ENCODE measurements at regions not wholly inside any gene's neighbourhood (a gene's known extent, or its start where the extent isn't known, plus 50 kb on each side); places are given as distances from the start of the nearest gene placed in this dataset.

DNA sequence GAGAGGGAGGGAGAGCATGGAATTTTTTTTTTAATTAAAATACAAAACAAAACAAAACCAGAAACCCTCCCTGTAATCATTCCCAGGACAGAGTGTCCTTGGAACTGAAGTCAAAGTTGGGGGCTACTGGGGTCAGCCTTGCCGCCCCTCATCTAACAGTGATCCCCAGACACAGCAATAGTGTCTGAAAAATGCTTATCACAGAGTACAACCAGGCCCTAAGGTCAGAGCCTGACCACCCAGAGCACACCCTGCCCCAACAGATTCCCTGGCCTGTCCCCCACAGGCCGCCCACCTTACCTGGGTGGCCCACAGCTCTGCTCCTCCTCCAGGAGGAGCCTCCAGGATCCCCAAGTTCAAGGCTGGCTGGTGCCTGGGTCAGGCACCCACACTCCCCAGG, 101.6 kb upstream of the LINGO1 start:
- no peak for DNase-seq
- H3K36me3 ChIP-seq (ENCODE audit: control insufficient read depth, insufficient read depth, low read length): no peaks in the 10 kb centered on the region
- WGBS (ENCODE audit: insufficient coverage): 65% methylated on average over 2 of the region's 2 CpGs
- H3K4me3 ChIP-seq (ENCODE audit: low read length): no peak overlapping the region
- H3K9me3 ChIP-seq (replicated peaks; ENCODE audit: control insufficient read depth, low read depth, low read length): no peaks in the 10 kb centered on the region
- no peak overlapping the region for H3K27ac ChIP-seq (ENCODE audit: low read length)
- peaks cover 1% of the 10 kb centered on the region for H3K27me3 ChIP-seq (ENCODE audit: control insufficient read depth, insufficient read depth, low read length)
- H3K4me1 ChIP-seq (ENCODE audit: control insufficient read depth, insufficient read depth, low read length): peaks cover 7% of the 10 kb centered on the region

DNA sequence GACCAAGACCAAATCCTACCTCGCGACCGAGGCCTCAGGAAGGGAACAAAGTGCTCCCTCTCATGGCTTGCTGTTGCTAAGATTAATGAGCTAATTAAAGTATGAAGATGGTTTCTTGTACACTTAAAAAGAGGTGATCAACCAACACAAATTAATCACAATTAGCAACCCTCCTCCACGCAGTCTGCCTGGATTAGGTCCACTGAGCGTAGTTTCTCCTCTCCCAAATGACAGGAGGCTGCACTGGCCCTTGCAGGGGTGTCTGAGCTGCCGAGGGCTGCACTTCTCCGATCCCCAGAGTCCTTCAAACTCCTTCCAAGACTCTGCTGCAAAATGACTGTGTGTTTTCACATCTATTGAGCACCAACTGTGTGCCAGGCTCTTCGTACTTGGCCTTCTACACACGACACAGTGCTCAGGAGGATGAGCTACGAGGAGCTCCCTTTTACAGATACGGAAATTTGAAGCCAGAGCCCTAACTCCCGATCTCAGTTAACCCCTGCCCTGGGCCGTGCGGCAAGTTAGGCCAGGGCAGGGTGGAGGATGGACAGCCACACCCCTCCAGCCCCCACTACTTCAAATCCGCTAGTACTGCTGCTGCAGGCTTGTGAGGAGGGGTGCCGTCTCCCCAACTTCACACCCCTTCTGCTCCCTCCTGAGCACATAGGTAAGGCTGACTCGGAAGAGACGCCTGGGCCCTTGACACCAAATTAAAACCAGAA, 101.0 kb upstream of the LINGO1 start:
- H3K9me3 ChIP-seq (replicated peaks; ENCODE audit: control insufficient read depth, low read depth, low read length): no peaks in the 10 kb centered on the region
- H3K36me3 ChIP-seq (ENCODE audit: control insufficient read depth, insufficient read depth, low read length): no peaks in the 10 kb centered on the region
- no peak overlapping the region for H3K4me3 ChIP-seq (ENCODE audit: low read length)
- no peak overlapping the region for H3K27ac ChIP-seq (ENCODE audit: low read length)
- H3K27me3 ChIP-seq (ENCODE audit: control insufficient read depth, insufficient read depth, low read length): no peaks in the 10 kb centered on the region
- DNase-seq: no peak
- H3K4me1 ChIP-seq (ENCODE audit: control insufficient read depth, insufficient read depth, low read length): peaks cover 5% of the 10 kb centered on the region
- WGBS (ENCODE audit: insufficient coverage): 58% methylated on average over 12 of the region's 18 CpGs

DNA sequence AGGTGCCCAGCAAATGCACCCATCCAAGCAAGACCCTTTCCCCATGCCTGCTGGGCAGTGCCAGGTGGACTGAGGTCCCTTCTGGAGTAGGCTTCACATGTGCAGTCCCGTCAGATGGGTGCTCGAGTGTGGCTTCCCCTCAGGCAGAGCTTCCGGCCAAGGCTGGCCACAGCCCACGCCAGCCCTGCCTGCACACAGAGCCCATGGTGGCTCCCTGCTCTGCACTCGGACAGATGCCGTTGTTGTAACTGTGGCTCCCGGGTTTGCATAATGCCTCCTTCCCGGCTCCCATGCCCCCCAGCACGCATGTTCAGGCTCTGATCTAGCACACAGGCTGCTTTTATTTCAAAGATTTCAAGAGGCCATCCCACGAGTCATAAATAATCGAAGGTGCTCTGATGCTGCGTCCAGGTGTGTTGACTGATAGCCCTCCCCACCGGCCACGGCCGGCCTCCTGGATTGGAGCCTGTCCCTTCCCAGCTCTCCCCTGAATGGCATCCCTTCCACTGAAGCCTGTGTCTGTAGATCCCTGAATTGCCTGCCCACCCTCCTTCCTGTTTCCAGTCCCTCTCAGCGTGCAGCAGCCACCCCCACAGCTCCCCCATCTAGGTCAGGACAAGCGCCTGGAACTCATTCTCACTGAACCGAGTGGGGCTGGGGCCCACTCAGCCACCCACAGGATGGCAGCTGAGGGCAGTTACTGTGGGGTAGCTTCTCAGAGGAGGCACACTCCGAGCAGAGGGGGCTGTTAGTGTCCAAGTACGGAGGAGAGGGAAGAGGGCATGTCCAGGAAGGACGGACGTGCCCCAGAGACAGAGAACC, 100.0 kb upstream of the LINGO1 start:
- Histone ChIP-seq H3K27me3 (ENCODE audit: control insufficient read depth, insufficient read depth, low read length) (no peaks in the 10 kb centered on the region), H3K36me3 (ENCODE audit: control insufficient read depth, insufficient read depth, low read length) (no peaks in the 10 kb centered on the region), H3K4me1 (ENCODE audit: control insufficient read depth, insufficient read depth, low read length) (peaks cover 5% of the 10 kb centered on the region), H3K4me3 (ENCODE audit: low read length) (no peak overlapping the region), H3K27ac (ENCODE audit: low read length) (no peak overlapping the region), H3K9me3 (replicated peaks; ENCODE audit: control insufficient read depth, low read depth, low read length) (no peaks in the 10 kb centered on the region)
- 49% methylated on average over 18 of the region's 22 CpGs for WGBS (ENCODE audit: insufficient coverage)
- DNase-seq: no peak

DNA sequence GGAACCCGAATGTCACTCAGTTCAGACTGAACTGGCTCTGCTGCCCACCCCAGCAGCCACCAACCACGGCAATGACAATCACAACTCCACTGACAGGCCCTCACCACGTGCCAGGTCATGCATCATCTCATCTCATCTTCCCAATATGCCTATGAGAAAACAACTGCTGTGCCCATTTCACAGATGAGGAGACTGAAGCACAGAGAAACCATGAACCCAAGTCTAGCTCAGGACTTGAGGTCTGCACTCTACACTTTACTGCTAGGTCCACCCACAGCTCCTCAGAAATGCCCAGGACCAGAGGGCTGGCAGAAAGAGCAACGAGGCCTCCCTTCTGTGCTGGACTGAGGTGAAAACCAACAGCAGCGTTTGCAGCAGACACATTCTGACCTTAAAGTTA, 99.2 kb upstream of the LINGO1 start:
- Histone ChIP-seq H3K9me3 (replicated peaks; ENCODE audit: control insufficient read depth, low read depth, low read length) (no peaks in the 10 kb centered on the region), H3K27ac (ENCODE audit: low read length) (no peak overlapping the region), H3K4me3 (ENCODE audit: low read length) (no peak overlapping the region), H3K36me3 (ENCODE audit: control insufficient read depth, insufficient read depth, low read length) (no peaks in the 10 kb centered on the region), H3K27me3 (ENCODE audit: control insufficient read depth, insufficient read depth, low read length) (no peaks in the 10 kb centered on the region), H3K4me1 (ENCODE audit: control insufficient read depth, insufficient read depth, low read length) (peaks cover 5% of the 10 kb centered on the region)
- DNase-seq: no peak
- 79% methylated on average over 4 of the region's 5 CpGs for WGBS (ENCODE audit: insufficient coverage)

DNA sequence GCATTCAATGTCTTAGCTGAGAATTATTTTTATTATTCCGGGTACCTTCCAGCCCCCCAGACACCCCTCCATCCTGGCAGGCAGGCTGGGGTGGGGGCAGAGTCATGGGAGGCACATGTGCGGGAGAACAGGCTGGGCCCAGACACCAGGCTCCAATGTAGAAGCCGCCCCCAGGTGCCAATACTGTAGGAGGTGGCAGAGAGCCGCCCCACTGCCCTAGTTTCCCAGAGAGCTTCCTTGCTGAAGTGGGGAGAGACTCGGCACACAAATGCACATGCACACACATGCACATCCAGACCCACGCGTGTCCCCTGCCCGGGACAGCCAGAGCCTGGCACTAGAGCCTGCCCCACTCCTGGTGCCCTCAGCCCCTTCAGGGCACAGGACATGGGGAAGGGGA, 98.4 kb upstream of the LINGO1 start:
- no peaks in the 10 kb centered on the region for H3K9me3 ChIP-seq (replicated peaks; ENCODE audit: control insufficient read depth, low read depth, low read length)
- no CpG with 5 or more reads among the region's 8 CpGs for WGBS (ENCODE audit: insufficient coverage)
- H3K27me3 ChIP-seq (ENCODE audit: control insufficient read depth, insufficient read depth, low read length): no peaks in the 10 kb centered on the region
- H3K4me1 ChIP-seq (ENCODE audit: control insufficient read depth, insufficient read depth, low read length): peaks cover 5% of the 10 kb centered on the region
- H3K4me3 ChIP-seq (ENCODE audit: low read length): no peak overlapping the region
- DNase-seq: no peak
- H3K27ac ChIP-seq (ENCODE audit: low read length): no peak overlapping the region
- H3K36me3 ChIP-seq (ENCODE audit: control insufficient read depth, insufficient read depth, low read length): no peaks in the 10 kb centered on the region

DNA sequence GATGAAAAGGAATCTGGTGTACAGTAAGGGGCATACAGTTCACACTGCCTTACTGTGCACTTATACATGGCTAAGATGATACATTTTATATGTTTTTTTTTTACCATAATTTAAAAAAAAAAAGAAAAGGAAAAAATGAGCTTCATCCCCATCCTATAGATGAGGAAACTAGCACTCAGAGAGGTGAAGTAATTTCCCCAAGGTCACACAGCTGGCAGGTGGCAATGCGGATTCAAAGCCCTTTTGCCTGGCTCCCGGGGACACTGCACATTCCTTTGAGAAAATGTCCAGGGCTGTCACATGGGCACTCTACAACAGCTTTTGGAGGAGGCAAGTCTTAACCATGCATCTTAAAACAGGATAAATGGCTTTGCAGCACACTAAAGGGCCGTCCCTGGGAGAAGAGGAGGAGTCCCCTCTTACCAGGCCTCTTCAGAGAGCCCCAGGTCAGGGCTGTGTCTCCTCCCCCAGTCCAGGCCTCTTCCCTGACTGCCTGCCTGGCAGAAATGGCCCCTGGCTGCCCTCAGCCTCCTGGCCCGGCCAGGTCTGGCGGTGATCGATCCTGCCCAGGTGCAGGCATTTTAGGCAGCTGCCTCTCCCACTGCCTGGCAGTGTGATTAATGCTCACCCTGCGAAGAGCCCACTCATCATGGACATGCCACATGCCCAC, 95.1 kb upstream of the LINGO1 start:
- no peak for DNase-seq
- H3K36me3 ChIP-seq (ENCODE audit: control insufficient read depth, insufficient read depth, low read length): no peaks in the 10 kb centered on the region
- no peak overlapping the region for H3K27ac ChIP-seq (ENCODE audit: low read length)
- peaks cover 5% of the 10 kb centered on the region for H3K4me1 ChIP-seq (ENCODE audit: control insufficient read depth, insufficient read depth, low read length)
- 56% methylated on average over 7 of the region's 7 CpGs for WGBS (ENCODE audit: insufficient coverage)
- H3K27me3 ChIP-seq (ENCODE audit: control insufficient read depth, insufficient read depth, low read length): no peaks in the 10 kb centered on the region
- H3K4me3 ChIP-seq (ENCODE audit: low read length): no peak overlapping the region
- H3K9me3 ChIP-seq (replicated peaks; ENCODE audit: control insufficient read depth, low read depth, low read length): no peaks in the 10 kb centered on the region

DNA sequence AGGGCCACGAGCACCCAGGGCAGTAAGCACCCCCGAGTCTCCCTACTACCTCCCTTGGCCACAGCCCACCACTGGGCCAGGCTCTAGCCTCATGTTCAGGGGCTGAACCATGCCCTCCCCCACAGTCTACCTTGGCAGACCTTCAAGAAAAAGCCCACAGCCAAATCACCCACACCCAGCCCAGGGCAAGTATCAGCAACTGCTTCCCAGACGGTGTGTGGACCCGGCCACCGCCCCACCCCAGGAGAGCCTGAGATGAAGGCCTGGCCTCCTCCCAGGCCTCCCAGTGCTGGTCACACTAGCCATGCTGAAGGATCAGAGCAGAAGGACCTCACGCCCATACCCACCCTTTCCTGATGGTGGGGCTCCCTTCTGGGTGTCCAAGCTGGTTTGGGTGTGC, 92.0 kb upstream of the LINGO1 start:
- peaks cover 11% of the 10 kb centered on the region for H3K4me1 ChIP-seq (ENCODE audit: control insufficient read depth, insufficient read depth, low read length)
- DNase-seq: no peak

DNA sequence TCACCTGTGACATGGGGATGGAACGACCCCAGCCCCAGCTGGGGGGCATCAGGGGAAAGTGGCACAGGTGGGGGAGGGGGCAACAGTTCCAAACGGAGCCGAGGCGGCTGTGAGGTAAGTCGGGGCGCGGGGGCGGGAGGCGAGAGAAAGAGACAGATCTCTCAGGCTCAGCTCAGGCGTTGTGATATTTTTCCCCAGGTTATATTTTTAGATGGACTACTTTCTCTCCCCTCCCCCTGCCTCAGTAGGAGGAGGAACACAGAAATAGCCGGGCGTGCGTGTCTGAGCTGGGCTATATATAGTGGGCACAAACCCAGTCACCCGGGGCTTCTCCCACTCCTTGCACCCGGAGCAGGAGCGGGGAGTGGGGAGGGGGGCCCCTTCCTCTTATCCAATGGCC, 91.0 kb upstream of the LINGO1 start:
- no peak overlapping the region for H3K4me3 ChIP-seq (ENCODE audit: low read length)
- H3K9me3 ChIP-seq (replicated peaks; ENCODE audit: control insufficient read depth, low read depth, low read length): no peaks in the 10 kb centered on the region
- DNase-seq: no peak
- WGBS (ENCODE audit: insufficient coverage): no CpG with 5 or more reads among the region's 16 CpGs
- H3K27ac ChIP-seq (ENCODE audit: low read length): no peak overlapping the region
- H3K4me1 ChIP-seq (ENCODE audit: control insufficient read depth, insufficient read depth, low read length): peaks cover 6% of the 10 kb centered on the region
- H3K36me3 ChIP-seq (ENCODE audit: control insufficient read depth, insufficient read depth, low read length): no peaks in the 10 kb centered on the region
- no peaks in the 10 kb centered on the region for H3K27me3 ChIP-seq (ENCODE audit: control insufficient read depth, insufficient read depth, low read length)

More for the DNA sequence above, 92.0 kb upstream of the LINGO1 start:
- H3K4me3 ChIP-seq (ENCODE audit: low read length): no peak overlapping the region
- H3K27me3 ChIP-seq (ENCODE audit: control insufficient read depth, insufficient read depth, low read length): no peaks in the 10 kb centered on the region
- no peaks in the 10 kb centered on the region for H3K36me3 ChIP-seq (ENCODE audit: control insufficient read depth, insufficient read depth, low read length)
- WGBS (ENCODE audit: insufficient coverage): 62% methylated on average over 3 of the region's 6 CpGs
- H3K9me3 ChIP-seq (replicated peaks; ENCODE audit: control insufficient read depth, low read depth, low read length): no peaks in the 10 kb centered on the region
- H3K27ac ChIP-seq (ENCODE audit: low read length): no peak overlapping the region

DNA sequence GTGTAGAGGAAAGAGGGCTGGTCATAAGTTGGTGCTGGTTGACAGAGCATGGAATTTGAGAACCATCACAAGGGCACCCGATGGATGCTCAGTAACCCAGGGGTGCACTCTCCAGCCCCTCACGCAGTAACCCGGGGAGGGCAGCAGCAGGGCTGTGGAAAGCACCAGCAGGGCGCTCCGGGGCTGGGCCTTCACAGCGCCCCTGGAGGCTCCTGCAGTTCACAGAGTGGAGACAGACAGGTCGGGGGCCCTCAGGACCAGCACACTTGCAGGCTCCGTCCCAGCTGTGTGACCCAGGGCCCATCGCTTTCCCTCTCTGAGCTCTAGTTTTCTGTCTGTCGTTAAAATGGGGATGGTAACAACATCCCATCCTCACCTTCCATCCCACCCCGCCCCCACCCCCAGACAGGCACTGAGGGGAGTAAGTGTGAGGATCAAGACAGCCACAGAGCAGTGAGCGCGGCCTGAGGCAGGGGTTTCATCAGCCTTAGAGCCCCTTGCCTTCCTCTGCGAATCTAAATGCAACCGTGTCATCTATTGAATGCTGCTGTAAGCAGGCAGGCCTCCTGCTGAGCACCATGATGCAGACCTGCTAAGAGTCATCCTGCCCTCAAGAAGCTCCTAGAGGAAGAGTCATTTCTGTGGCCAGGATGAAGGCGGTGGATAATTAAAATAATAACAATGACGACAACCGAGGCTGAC, 90.2 kb upstream of the LINGO1 start:
- 75% methylated on average over 8 of the region's 18 CpGs for WGBS (ENCODE audit: insufficient coverage)
- Histone ChIP-seq H3K4me3 (ENCODE audit: low read length) (no peak overlapping the region), H3K27ac (ENCODE audit: low read length) (no peak overlapping the region), H3K27me3 (ENCODE audit: control insufficient read depth, insufficient read depth, low read length) (no peaks in the 10 kb centered on the region), H3K4me1 (ENCODE audit: control insufficient read depth, insufficient read depth, low read length) (peaks cover 6% of the 10 kb centered on the region), H3K9me3 (replicated peaks; ENCODE audit: control insufficient read depth, low read depth, low read length) (no peaks in the 10 kb centered on the region), H3K36me3 (ENCODE audit: control insufficient read depth, insufficient read depth, low read length) (no peaks in the 10 kb centered on the region)
- no peak for DNase-seq

DNA sequence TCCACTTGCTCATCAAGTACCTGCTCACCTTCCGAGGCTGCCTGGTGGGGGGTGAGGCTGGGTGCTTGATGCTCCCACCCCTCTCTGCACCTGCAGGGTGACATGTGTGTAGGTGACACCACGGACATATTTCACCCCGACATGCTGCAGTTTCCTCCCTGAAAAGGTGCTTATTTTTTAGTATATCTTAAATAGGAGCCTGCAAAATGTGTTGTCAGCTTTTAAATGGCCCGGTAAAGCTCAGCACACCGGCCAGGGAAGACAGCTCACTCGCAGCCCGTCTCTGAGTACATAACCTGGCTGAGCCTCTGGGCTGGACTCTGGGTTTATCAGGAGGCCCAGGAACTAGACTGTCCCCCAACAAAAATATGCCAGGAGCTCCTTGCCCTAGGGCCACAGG, 89.3 kb upstream of the LINGO1 start:
- Histone ChIP-seq H3K36me3 (ENCODE audit: control insufficient read depth, insufficient read depth, low read length) (no peaks in the 10 kb centered on the region), H3K27me3 (ENCODE audit: control insufficient read depth, insufficient read depth, low read length) (no peaks in the 10 kb centered on the region), H3K4me3 (ENCODE audit: low read length) (no peak overlapping the region), H3K4me1 (ENCODE audit: control insufficient read depth, insufficient read depth, low read length) (peaks cover 6% of the 10 kb centered on the region), H3K27ac (ENCODE audit: low read length) (no peak overlapping the region), H3K9me3 (replicated peaks; ENCODE audit: control insufficient read depth, low read depth, low read length) (no peaks in the 10 kb centered on the region)
- no peak for DNase-seq
- 40% methylated on average over 4 of the region's 7 CpGs for WGBS (ENCODE audit: insufficient coverage)
